ENCODE measurements at regions not wholly inside any gene's neighbourhood (a gene's known extent, or its start where the extent isn't known, plus 50 kb on each side); places are given as distances from the start of the nearest gene placed in this dataset.

DNA sequence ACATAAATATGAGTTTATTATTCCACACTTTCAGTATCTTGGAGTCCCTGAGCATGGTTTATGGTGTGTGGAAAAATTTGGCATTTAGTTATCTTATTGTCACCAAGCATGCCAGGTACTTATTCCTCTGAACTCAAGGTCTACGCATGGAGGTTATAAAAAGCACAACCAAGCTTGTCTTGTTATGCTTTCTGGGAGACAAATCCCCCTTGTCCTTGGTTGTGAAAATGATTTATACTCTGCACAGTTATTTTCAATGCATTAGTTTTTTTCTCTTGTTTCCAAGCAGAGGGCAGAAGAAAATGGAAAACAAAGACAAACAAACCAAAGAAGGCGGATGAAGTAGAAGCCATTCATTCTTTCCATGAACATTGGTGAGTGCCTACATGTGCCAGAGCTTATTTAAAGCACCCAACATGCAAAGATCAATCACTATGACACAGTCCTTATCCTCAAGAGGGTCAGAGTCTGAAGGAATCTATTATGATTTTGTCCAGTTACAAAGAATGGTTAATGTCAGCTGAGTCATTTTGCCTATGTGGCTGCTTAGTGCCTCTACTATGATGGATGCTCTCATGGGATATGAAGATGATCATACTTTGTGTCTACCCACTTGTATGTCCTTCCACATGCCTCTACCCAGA lies 323.1 kb downstream of the TENT4A start:
- TF ChIP-seq, protein P1, sequence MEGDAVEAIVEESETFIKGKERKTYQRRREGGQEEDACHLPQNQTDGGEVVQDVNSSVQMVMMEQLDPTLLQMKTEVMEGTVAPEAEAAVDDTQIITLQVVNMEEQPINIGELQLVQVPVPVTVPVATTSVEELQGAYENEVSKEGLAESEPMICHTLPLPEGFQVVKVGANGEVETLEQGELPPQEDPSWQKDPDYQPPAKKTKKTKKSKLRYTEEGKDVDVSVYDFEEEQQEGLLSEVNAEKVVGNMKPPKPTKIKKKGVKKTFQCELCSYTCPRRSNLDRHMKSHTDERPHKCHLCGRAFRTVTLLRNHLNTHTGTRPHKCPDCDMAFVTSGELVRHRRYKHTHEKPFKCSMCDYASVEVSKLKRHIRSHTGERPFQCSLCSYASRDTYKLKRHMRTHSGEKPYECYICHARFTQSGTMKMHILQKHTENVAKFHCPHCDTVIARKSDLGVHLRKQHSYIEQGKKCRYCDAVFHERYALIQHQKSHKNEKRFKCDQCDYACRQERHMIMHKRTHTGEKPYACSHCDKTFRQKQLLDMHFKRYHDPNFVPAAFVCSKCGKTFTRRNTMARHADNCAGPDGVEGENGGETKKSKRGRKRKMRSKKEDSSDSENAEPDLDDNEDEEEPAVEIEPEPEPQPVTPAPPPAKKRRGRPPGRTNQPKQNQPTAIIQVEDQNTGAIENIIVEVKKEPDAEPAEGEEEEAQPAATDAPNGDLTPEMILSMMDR (IDR thresholded peaks at IDR 0.05; ENCODE audit: low read depth, low read length, poor library complexity, severe bottlenecking), result no peak
- TF ChIP-seq EZH2phosphoT487 (IDR thresholded peaks at IDR 0.05; ENCODE audit: borderline replicate concordance, low read length), result no peak
